DND-41 (cell line): ENCODE measurements at regions not wholly inside any gene's neighbourhood (a gene's known extent, or its start where the extent isn't known, plus 50 kb on each side); places are given as distances from the start of the nearest gene placed in this dataset.

ENCODE experiments used
- EZH2 ChIP-seq: IDR thresholded peaks from 3 replicates; pipeline ENCODE4 v1.6.1; 2012; ENCODE audit warnings: borderline replicate concordance, low read depth, mild to moderate bottlenecking, moderate library complexity, low read length, inconsistent platforms; ENCODE audit not compliant: severe bottlenecking
- TF ChIP-seq, protein P1 (sequence below): IDR thresholded peaks from 2 replicates; pipeline ENCODE4 v1.5.1; 2012; ENCODE audit warnings: borderline replicate concordance, low read length, moderate library complexity, mild to moderate bottlenecking; ENCODE audit not compliant: poor library complexity, severe bottlenecking; ENCODE audit errors: extremely low read depth

DNA sequence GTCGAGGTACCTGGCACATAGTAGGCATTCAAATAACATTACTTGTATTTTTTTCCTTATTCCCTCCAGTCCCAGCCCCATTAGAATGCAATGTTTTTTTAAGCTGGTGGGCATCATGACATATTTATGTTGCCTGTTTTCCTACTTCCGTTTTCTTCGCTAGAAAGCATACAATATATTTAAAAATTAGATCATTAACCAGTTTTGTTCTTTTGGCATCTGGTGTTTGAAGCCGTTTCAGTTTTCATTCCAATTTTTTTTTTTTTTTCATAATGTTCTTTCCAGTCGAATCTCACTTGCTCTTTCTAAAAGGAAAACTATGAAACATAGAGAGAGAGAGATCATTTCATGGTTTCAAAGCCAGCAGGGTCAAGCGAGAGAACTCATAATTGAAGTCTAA is 228.3 kb upstream of the C9orf72 start:
- TF ChIP-seq, protein P1, sequence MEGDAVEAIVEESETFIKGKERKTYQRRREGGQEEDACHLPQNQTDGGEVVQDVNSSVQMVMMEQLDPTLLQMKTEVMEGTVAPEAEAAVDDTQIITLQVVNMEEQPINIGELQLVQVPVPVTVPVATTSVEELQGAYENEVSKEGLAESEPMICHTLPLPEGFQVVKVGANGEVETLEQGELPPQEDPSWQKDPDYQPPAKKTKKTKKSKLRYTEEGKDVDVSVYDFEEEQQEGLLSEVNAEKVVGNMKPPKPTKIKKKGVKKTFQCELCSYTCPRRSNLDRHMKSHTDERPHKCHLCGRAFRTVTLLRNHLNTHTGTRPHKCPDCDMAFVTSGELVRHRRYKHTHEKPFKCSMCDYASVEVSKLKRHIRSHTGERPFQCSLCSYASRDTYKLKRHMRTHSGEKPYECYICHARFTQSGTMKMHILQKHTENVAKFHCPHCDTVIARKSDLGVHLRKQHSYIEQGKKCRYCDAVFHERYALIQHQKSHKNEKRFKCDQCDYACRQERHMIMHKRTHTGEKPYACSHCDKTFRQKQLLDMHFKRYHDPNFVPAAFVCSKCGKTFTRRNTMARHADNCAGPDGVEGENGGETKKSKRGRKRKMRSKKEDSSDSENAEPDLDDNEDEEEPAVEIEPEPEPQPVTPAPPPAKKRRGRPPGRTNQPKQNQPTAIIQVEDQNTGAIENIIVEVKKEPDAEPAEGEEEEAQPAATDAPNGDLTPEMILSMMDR = no peak
- no peak for TF ChIP-seq EZH2
